HG03095 (cell line): ENCODE measurements at regions not wholly inside any gene's neighbourhood (a gene's known extent, or its start where the extent isn't known, plus 50 kb on each side); places are given as distances from the start of the nearest gene placed in this dataset.
A peak's percentile ranks its signal among the peaks of the same experiment; 100 is the strongest.

Source experiments
- ATAC-seq: cut with Tn5 transposase; IDR thresholded peaks from one replicate; pipeline ENCODE4 v1.9.1; 2021; ENCODE audit warnings: moderate library complexity; ENCODE audit not compliant: unreplicated experiment

- peak; percentile 77 for ATAC-seq
Observed at GRCh38 chr12:98418357-98419075, 96.9 kb upstream of the TMPO start.

DNA sequence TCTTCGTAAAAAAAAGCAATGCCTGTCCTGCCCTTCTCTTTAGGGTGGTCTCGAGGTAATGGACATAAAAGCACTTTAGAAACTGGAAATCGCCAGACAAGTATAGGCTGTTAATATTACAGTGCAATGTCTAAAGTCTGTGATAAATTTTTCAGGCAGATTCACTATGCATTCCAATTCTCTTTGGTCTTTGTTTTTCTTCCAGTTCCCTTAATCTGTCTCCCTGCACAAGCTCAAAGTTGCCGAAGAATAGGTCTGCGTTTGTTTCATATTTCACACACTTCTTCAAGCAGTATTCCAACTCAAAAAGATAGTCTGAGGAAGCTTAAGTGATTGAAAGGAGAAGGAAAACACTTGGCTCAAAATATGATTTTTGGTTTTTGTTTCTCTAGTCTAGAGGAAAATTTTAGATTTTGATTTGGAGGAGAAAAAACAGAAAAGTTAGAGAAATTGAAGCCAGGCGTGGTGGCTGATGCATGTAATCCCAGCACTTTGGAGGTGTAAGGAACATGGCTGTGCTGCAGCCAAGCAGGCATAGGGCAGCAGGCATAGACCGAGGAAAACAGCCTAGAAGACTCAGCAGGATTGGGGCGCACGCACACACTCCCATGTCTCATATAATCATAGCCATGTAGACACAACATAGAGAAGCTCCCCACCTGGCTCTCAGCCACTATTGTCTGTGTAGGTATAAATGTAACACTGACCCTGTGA is 96.2 kb upstream of the TMPO start:
- ATAC-seq, result no peak

GRCh38 chr12:98419795-98420404 is 95.5 kb upstream of the TMPO start:
- ATAC-seq, result no peak

GRCh38 chr12:98420461-98420860 is 94.9 kb upstream of the TMPO start:
- ATAC-seq, result no peak

DNA sequence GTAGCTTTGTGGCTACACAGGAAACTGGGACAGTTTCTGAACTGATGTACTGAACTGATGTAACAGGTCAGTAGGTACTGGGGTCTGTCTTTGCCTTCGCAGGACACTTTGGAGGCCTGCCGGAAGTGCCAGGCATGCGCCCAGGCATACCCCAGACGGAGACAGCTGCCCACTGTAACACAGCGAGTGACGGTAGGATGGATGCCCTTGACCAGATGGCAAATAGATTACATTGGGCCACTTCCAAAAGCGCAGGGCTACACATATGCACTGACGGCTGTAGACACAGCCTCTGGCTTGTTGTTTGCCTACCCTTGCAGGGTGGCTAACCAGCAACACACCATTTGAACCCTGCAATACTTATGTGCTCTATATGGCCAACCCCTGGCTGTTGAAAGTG is 94.1 kb upstream of the TMPO start:
- ATAC-seq, result no peak

DNA sequence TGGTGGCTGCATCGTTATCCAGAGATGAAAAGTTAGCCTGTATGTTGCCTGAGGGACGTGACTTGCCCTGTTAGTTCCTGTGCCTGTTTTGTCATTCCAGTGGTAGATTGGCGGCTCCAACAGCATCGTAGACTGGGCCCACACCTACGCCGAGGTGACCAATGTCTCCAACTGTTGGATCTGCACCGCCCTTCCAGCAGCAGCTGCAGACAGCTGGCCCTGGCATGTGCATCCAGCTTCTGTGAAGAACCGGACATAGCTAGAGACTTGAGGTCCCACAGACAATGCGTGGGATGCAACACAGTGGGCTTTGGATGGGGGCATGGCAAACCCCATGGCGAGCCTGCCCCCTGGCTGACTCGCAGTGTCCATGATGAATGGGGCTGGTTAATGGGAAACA is 93.0 kb upstream of the TMPO start:
- no peak for ATAC-seq

DNA sequence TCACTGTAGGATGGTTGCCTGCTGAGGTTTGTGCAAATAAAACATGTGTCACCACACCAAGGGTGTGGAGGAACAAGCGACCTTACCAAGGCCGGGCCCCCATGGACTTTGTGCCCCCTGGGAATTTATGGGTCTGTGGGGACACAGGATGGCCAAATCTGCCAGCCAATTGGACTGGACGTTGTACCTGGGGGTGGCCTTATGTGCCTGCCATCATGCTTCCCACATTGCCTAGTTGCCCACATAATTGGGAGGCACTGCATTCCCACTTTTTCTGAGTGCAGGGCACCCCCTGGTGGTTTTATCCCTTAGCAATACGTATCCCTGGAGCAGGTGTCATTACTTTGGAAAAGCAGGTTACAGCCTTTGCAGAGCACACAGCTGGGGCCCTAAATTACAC is 92.6 kb upstream of the TMPO start:
- ATAC-seq, result no peak

- ATAC-seq, result no peak
Observed at GRCh38 chr12:98423963-98424362, 91.4 kb upstream of the TMPO start.

DNA sequence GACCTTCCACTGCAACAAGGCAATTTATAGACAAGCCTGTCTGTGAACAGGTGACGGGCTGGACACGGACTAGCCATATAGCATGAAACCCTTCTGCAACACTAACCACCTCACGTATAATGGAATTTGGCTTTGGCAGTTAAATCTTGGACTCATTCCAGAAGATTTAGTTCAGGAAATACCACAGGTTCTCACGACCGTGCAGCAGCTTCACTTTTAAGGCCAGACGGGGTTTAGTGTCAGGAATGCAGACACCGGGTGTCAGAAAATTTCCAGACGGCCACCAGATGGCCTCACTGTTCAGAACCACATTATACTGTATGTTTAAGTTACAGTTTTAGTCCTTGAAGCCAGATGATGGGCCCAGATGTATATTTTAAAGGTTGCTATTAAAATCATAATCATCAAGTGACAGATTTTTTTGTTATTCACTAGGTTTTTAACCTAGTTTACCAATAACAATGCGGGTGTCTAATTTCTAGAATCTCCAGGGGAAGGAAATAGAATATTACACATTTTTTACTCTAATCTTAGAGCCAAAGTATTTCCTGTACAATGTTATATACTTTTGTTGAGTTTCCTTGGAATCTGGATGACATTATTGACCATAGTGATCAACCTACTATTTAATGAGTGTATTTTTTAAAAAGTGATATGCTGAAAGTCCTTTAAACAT is 90.5 kb upstream of the TMPO start:
- peak; percentile 89 for ATAC-seq

- no peak for ATAC-seq
Observed at GRCh38 chr12:98425859-98426258, 89.5 kb upstream of the TMPO start.

- no peak for ATAC-seq
Observed at GRCh38 chr12:98431089-98431488, 84.3 kb upstream of the TMPO start.

GRCh38 chr12:98437166-98437565 is 78.2 kb upstream of the TMPO start:
- ATAC-seq, result no peak

GRCh38 chr12:98437806-98438595 is 77.4 kb upstream of the TMPO start:
- ATAC-seq, result no peak

DNA sequence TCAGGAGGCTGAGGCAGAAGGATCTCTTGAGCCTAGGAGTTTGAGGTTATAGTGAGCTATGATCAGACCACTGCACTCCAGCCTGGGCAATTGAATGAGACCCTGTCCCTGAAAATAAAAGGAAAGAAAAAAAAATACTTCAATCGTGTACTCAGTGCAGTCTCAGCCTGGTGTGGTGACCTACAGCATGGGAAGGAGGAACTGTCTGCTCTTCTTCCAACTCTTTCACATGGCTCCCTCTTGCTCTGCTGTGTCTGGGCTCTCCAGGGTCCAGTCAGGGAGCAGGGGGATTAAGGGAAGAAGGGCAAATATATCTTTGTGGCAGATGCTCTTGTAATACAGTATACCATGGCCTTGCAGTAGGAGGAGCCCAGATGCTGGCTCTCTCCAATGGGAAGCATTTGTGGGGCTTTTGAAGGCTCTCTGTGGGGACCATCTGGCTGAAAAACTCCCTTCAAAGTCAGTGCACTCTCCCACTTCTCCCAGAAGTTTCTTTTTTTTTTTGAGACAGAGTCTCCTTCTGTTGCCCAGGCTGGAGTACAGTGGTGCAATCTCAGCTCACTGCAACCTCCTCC is 76.6 kb upstream of the TMPO start:
- ATAC-seq, result no peak

DNA sequence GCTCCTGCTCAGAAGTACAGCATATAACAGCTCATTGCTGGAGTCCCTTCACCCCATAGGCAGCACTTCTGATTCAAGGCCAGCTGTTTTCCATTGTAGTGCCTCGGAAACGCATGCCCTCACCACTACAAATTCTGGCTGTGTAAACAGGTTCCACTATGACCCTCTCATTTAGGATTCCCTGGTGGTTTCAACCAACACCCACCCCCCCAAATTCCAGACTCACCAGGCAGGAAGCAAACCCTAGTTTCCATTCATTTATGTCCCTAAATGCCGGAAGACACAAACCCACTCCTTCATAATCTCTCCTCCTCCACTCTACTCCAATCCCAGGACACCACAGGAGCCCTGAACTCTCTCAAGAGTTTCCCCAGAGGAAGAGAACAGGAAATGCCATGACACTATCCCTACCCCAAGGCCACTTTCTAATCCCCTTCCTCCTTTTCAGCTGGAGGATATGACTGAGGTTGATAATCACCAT is 75.9 kb upstream of the TMPO start:
- ATAC-seq, result no peak

- no peak for ATAC-seq
Observed at GRCh38 chr12:98439981-98440581, 75.3 kb upstream of the TMPO start.

DNA sequence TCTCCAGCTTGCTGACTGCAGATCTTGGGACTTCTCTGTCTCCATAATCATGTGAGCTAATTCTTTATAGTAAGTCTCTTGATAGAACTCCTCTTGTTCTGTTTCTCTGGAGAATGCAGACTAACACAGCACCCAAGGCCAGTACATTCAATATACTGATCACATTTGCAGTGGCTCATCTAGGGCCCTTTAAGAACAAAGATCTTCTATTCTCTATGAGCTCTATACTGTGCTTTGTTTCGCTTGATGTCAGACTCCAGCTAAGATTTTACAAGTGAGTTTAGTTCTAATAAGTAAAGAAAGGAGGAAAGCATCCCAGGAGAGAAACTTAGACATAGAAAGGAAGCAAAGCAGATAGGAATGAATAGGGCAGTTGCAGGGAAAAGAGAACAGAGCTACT is 69.3 kb upstream of the TMPO start:
- ATAC-seq, result no peak

DNA sequence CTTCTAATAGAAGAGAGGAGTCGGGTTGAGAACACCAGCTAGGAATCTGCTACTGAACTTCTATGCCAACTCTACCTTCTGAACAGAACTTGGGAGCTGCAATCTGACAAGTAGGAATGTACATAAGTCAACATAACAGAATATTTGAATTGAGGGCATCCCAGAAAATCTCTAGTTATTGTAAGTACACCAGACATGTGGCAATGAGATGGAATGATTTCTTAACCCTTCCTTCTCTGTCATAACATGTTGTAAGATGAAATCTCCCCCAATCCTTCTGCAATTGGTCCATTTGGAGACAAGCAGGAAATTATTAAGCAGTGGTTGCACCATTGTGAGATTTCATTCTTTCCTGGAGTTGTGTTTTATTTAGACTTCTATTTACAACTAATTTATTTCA is 68.7 kb upstream of the TMPO start:
- no peak for ATAC-seq

- no peak for ATAC-seq
Observed at GRCh38 chr12:98449584-98449983, 65.8 kb upstream of the TMPO start.

DNA sequence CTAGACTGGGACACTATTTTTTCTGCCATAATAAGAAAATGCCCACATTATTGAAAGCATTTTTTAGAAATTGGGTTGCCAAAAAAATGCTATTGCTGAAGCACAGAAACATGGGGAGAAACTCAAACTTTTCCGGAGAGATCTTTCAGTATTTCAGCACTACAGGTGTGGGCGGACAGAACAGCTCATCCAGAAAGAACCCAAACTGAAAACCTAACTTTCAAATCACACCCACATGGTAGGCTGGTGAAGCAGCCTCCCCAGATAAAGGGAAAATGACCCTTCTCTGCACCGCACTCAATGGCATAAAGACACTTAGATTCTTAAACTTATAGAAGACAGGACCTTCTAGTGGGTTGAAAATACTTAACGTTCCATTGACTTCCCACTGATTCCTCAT is 62.3 kb upstream of the TMPO start:
- ATAC-seq, result no peak
